Activated CD4-positive, alpha-beta memory T cell treated with anti-CD3 and anti-CD28 coated beads, Interleukin-2, amount 10 ng/mL, durations not matched to agents 7 days and 5 days (primary cell): ENCODE measurements at regions not wholly inside any gene's neighbourhood (a gene's known extent, or its start where the extent isn't known, plus 50 kb on each side); places are given as distances from the start of the nearest gene placed in this dataset.

Source experiments
- CTCF ChIA-PET: fragments of 350-600 bp; sonication (Branson Sonifier 250); formaldehyde crosslinking; loops from one replicate; lab custom pipeline; 2021; ENCODE audit warnings: antibody characterized with exemption, inconsistent platforms; lab: Charles Lee
- POLR2A ChIA-PET: fragments of 350-600 bp; sonication (Branson Sonifier 250); formaldehyde crosslinking; loops from one replicate; lab custom pipeline; 2021; ENCODE audit warnings: antibody characterized with exemption; lab: Charles Lee
- DNase-seq: peaks from one replicate; pipeline ENCODE4 v3.0.0-alpha.2; 2020
- H3K27ac Mint-ChIP-seq: one replicate; pipeline ENCODE4 v1.8.0; 2021; ENCODE audit warnings: mild to moderate bottlenecking, mixed read lengths
- H3K27me3 Mint-ChIP-seq: one replicate; pipeline ENCODE4 v1.8.0; 2021; ENCODE audit warnings: mixed read lengths
- H3K36me3 Mint-ChIP-seq: one replicate; pipeline ENCODE4 v1.8.0; 2021; ENCODE audit warnings: low read depth, mixed read lengths
- H3K4me1 Mint-ChIP-seq: one replicate; pipeline ENCODE4 v1.8.0; 2021; ENCODE audit warnings: mixed read lengths
- H3K4me3 Mint-ChIP-seq: one replicate; pipeline ENCODE4 v1.8.0; 2021; ENCODE audit warnings: mild to moderate bottlenecking, mixed read lengths
- H3K9me3 Mint-ChIP-seq: one replicate; pipeline ENCODE4 v1.8.0; 2021; ENCODE audit warnings: mixed read lengths

DNA sequence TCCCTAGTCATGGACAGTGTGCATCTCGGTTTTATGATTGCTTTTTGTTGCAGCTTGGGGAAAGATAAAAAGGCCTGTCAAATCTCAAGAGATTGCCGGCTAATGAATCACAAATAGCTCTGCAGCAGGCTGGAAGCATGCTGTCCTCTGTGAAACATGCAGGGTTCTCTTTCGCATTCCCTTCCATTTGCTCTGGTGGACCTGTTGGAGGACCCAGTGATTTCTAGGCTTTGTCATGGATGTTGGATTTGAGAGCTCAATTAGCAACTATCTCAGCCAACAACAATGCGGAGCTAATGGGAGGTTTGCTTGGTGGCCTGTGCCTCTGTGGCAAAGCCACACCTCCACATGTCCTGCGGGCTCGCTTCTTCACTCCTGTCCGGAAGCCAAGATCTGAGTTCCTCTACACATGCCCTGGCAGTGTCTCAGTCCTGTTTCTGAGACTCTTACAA, 418.1 kb upstream of the ARGLU1 start:
- no peaks in the 10 kb centered on the region for H3K27me3 Mint-ChIP-seq
- no peaks in the 10 kb centered on the region for H3K4me1 Mint-ChIP-seq
- H3K9me3 Mint-ChIP-seq: peaks cover 14% of the 10 kb centered on the region
- H3K27ac Mint-ChIP-seq: no peak overlapping the region
- no peak overlapping the region for H3K4me3 Mint-ChIP-seq
- no peak for DNase-seq
- ChIA-PET CTCF (no interaction called here), POLR2A (no interaction called here)
- no peaks in the 10 kb centered on the region for H3K36me3 Mint-ChIP-seq

- DNase-seq: no peak
- POLR2A ChIA-PET: no interaction called here
- Mint-ChIP-seq H3K36me3 (no peaks in the 10 kb centered on the region), H3K27ac (no peak overlapping the region), H3K27me3 (no peaks in the 10 kb centered on the region), H3K4me1 (no peaks in the 10 kb centered on the region), H3K9me3 (peaks cover 14% of the 10 kb centered on the region), H3K4me3 (no peak overlapping the region)
- CTCF ChIA-PET: no interaction called here
Observed at GRCh38 chr13:106985481-106985880, 417.5 kb upstream of the ARGLU1 start.

GRCh38 chr13:106981051-106981450, 413.1 kb upstream of the ARGLU1 start:
- POLR2A ChIA-PET: no interaction called here

GRCh38 chr13:106967391-106967790, 399.5 kb upstream of the ARGLU1 start:
- no peak overlapping the region for H3K27ac Mint-ChIP-seq
- no peak for DNase-seq
- no peaks in the 10 kb centered on the region for H3K4me1 Mint-ChIP-seq
- ChIA-PET CTCF (no interaction called here), POLR2A (no interaction called here)
- no peaks in the 10 kb centered on the region for H3K9me3 Mint-ChIP-seq
- no peak overlapping the region for H3K4me3 Mint-ChIP-seq
- no peaks in the 10 kb centered on the region for H3K27me3 Mint-ChIP-seq
- H3K36me3 Mint-ChIP-seq: no peaks in the 10 kb centered on the region

More at GRCh38 chr13:106981051-106981450, 413.1 kb upstream of the ARGLU1 start:
- Mint-ChIP-seq H3K4me1 (no peaks in the 10 kb centered on the region), H3K27me3 (no peaks in the 10 kb centered on the region), H3K36me3 (no peaks in the 10 kb centered on the region), H3K4me3 (no peak overlapping the region), H3K9me3 (peaks cover 5% of the 10 kb centered on the region), H3K27ac (no peak overlapping the region)
- no peak for DNase-seq
- CTCF ChIA-PET: no interaction called here

- Mint-ChIP-seq H3K4me1 (no peaks in the 10 kb centered on the region), H3K36me3 (no peaks in the 10 kb centered on the region), H3K9me3 (no peaks in the 10 kb centered on the region), H3K27me3 (no peaks in the 10 kb centered on the region), H3K27ac (no peak overlapping the region), H3K4me3 (no peak overlapping the region)
- CTCF ChIA-PET: no interaction called here
- no peak for DNase-seq
- POLR2A ChIA-PET: no interaction called here
Observed at GRCh38 chr13:106963151-106963550, 395.2 kb upstream of the ARGLU1 start.

- CTCF ChIA-PET: no interaction called here
- H3K4me3 Mint-ChIP-seq: no peak overlapping the region
- no peaks in the 10 kb centered on the region for H3K27me3 Mint-ChIP-seq
- no peaks in the 10 kb centered on the region for H3K9me3 Mint-ChIP-seq
- no peak overlapping the region for H3K27ac Mint-ChIP-seq
- H3K4me1 Mint-ChIP-seq: no peaks in the 10 kb centered on the region
- no peak for DNase-seq
- POLR2A ChIA-PET: no interaction called here
- H3K36me3 Mint-ChIP-seq: no peaks in the 10 kb centered on the region
Observed at GRCh38 chr13:106961651-106962050, 393.7 kb upstream of the ARGLU1 start.

DNA sequence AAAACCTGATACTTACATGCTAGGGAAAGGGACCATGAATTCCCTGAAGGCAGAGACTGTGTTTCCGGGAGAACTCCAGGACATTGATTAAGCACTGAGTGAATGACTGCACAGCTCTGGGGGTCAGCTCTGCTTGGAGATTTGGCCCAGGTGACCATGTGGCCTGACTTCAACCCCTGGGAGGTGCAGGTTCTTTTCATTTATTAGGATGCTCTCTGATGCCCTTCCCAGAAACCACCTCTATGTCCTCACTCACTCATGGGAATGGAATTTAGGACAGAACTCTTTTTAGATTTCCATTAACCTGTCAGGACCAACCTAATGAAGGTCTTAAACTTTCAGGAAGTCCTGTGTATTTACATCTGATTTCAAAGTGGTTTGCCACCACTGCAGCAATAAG, 393.3 kb upstream of the ARGLU1 start:
- H3K36me3 Mint-ChIP-seq: no peaks in the 10 kb centered on the region
- H3K27ac Mint-ChIP-seq: no peak overlapping the region
- H3K4me3 Mint-ChIP-seq: no peak overlapping the region
- ChIA-PET POLR2A (no interaction called here), CTCF (no interaction called here)
- H3K27me3 Mint-ChIP-seq: no peaks in the 10 kb centered on the region
- no peaks in the 10 kb centered on the region for H3K4me1 Mint-ChIP-seq
- no peak for DNase-seq
- H3K9me3 Mint-ChIP-seq: no peaks in the 10 kb centered on the region

DNA sequence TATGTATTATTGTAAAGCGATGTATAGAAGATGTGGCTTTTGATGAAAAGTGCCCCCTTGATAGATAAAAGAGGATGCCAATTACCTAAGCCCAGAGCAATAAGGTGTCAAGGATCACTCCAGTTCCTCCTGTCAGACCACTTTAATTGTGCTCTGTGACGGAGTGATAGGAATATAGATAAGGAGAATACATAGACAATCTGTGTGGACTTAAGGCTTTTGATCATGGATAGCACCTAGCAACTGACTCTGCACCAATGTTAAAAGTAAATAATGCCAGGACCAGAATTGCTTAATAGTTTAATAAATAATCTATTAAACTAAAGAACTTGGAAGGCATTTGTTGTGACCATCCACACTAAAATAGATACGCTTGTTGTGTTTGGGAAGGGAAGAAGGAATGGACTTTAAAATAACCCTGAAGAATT, 390.7 kb upstream of the ARGLU1 start:
- no peak for DNase-seq
- ChIA-PET CTCF (no interaction called here), POLR2A (no interaction called here)
- Mint-ChIP-seq H3K27ac (no peak overlapping the region), H3K36me3 (no peaks in the 10 kb centered on the region), H3K27me3 (no peaks in the 10 kb centered on the region), H3K9me3 (peaks cover 1% of the 10 kb centered on the region), H3K4me3 (no peak overlapping the region), H3K4me1 (no peaks in the 10 kb centered on the region)

GRCh38 chr13:106942563-106942962, 374.6 kb upstream of the ARGLU1 start:
- ChIA-PET CTCF (no interaction called here), POLR2A (no interaction called here)
- no peaks in the 10 kb centered on the region for H3K4me1 Mint-ChIP-seq
- no peak for DNase-seq
- no peak overlapping the region for H3K4me3 Mint-ChIP-seq
- no peaks in the 10 kb centered on the region for H3K36me3 Mint-ChIP-seq
- no peaks in the 10 kb centered on the region for H3K27me3 Mint-ChIP-seq
- no peak overlapping the region for H3K27ac Mint-ChIP-seq
- H3K9me3 Mint-ChIP-seq: no peaks in the 10 kb centered on the region

DNA sequence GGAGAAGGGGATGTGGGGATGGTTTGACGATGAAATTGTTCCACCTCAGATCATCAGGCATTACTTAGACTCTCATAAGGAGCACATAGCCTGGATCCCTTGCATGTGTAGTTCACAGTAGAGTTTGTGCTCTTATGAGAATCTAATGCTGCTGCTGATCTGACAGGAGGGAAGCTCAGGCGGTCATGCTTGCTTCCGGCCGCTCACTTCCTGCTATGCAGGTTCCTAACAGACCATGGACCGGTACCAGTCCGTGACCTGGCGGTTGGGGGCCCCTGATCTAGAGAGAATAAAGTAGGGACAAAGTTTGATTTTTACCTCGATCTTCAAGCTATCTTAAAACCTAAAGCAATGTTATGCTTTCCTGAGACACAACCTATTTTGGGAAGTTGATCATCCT, 373.8 kb upstream of the ARGLU1 start:
- H3K27me3 Mint-ChIP-seq: no peaks in the 10 kb centered on the region
- DNase-seq: no peak
- no peak overlapping the region for H3K4me3 Mint-ChIP-seq
- H3K9me3 Mint-ChIP-seq: no peaks in the 10 kb centered on the region
- H3K4me1 Mint-ChIP-seq: no peaks in the 10 kb centered on the region
- ChIA-PET POLR2A (no interaction called here), CTCF (no interaction called here)
- H3K27ac Mint-ChIP-seq: no peak overlapping the region
- H3K36me3 Mint-ChIP-seq: no peaks in the 10 kb centered on the region

DNA sequence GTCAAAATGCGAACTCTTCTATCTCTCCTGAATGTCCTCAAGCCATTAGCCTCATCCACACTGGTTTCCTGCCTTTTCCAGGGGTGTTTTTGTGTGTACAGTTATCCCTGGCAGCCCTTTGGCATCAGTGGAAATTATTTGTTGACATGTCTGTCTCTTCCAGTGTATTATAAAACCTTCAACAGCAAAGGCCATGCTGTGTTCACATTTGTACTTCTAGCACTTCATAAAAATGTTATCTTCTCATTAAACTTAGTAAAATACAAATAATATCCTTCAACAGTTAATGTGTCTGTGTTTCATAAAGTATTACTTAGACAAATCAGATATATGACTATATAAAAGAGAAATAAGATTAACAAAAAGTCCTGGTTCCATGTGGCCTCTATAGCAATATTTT, 359.5 kb upstream of the ARGLU1 start:
- no peak for DNase-seq
- Mint-ChIP-seq H3K27me3 (no peaks in the 10 kb centered on the region), H3K4me1 (no peaks in the 10 kb centered on the region), H3K9me3 (no peaks in the 10 kb centered on the region), H3K27ac (no peak overlapping the region), H3K4me3 (no peak overlapping the region), H3K36me3 (no peaks in the 10 kb centered on the region)
- CTCF ChIA-PET: interaction anchor here (1.3 kb wide), 1 partner anchor 8 kb away, joined by 3 read pairs; no protein-coding TSS in a partner anchor
- POLR2A ChIA-PET: no interaction called here

DNA sequence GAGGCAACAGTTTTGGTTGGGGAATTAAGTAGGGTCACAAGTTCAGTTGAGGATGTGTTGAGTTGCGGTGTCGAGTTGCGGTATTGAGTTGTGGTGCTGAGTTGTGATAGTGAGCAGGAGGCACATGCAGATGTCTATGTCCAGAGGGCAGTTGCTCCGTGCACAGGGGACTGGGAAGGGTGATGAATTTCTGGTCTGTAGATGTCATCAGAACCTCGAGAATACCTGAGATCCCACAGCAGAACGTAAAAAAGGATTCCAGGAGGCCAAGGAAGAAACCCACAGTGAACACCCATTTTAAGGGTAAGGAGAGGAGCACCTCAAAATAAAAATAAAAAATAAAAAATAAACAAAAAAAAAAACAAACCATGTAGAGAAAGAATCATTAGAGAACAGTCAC, 354.4 kb upstream of the ARGLU1 start:
- H3K4me1 Mint-ChIP-seq: peaks cover 6% of the 10 kb centered on the region
- no peak overlapping the region for H3K4me3 Mint-ChIP-seq
- DNase-seq: no peak
- ChIA-PET CTCF (no interaction called here), POLR2A (no interaction called here)
- no peaks in the 10 kb centered on the region for H3K36me3 Mint-ChIP-seq
- no peaks in the 10 kb centered on the region for H3K27me3 Mint-ChIP-seq
- H3K27ac Mint-ChIP-seq: no peak overlapping the region
- no peaks in the 10 kb centered on the region for H3K9me3 Mint-ChIP-seq

GRCh38 chr13:106919638-106920037, 351.7 kb upstream of the ARGLU1 start:
- H3K36me3 Mint-ChIP-seq: no peaks in the 10 kb centered on the region
- CTCF ChIA-PET: interaction anchor here (1.2 kb wide), 1 partner anchor 8 kb away, joined by 3 read pairs; no protein-coding TSS in a partner anchor

DNA sequence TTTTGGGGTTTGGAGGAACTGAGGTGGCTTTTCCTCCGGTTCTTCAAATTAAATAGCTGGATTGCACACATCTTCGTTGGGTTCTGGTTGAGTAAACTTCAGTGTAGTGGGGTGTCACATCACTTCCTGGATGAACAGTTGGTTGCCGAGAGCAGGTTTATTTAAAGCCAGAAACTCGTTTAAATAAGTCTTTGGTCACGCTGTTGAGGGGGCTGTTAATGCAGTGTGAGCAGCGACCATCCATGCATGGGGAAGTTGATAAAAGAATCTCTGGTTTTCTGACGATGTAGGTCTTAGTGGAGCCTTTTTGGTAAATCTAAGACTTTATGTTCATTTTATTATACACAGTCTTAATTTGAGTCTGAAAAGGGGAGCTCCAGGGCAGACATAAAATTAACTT, 351.2 kb upstream of the ARGLU1 start:
- H3K27ac Mint-ChIP-seq: no peak overlapping the region
- CTCF ChIA-PET: interaction anchor here (1.1 to 1.2 kb wide), 2 partner anchors 9 to 16 kb away, joined by 3 read pairs; no protein-coding TSS in a partner anchor
- POLR2A ChIA-PET: no interaction called here
- peaks cover 12% of the 10 kb centered on the region for H3K27me3 Mint-ChIP-seq
- no peak overlapping the region for H3K4me3 Mint-ChIP-seq
- H3K4me1 Mint-ChIP-seq: peaks cover 8% of the 10 kb centered on the region
- no peak for DNase-seq
- no peaks in the 10 kb centered on the region for H3K9me3 Mint-ChIP-seq
- H3K36me3 Mint-ChIP-seq: no peaks in the 10 kb centered on the region

More at GRCh38 chr13:106919638-106920037, 351.7 kb upstream of the ARGLU1 start:
- POLR2A ChIA-PET: interaction anchor here (1.3 kb wide), 1 partner anchor 353 kb away, joined by 3 read pairs; no protein-coding TSS in a partner anchor
- Mint-ChIP-seq H3K27ac (no peak overlapping the region), H3K9me3 (no peaks in the 10 kb centered on the region), H3K27me3 (peaks cover 8% of the 10 kb centered on the region), H3K4me1 (peaks cover 8% of the 10 kb centered on the region), H3K4me3 (no peak overlapping the region)
- DNase-seq: no peak
